HL-60/S4 treated with retinoic acid at 250 ng/mL for 4 days and 3 days (cell line): ENCODE measurements at regions not wholly inside any gene's neighbourhood (a gene's known extent, or its start where the extent isn't known, plus 50 kb on each side); places are given as distances from the start of the nearest gene placed in this dataset.
"Not testable (repeated sequence)": the region's sequence is repeated elsewhere in the genome, so short reads cannot be mapped to it uniquely, and the experiment has no call there.

Experiments used
- in situ Hi-C: fragments of 300-500 bp; cut with MboI; formaldehyde crosslinking; loops from 2 replicates; pipeline ENCODE4 v1.7.0; 2022; ENCODE audit warnings: low sequenced_read_pairs

DNA sequence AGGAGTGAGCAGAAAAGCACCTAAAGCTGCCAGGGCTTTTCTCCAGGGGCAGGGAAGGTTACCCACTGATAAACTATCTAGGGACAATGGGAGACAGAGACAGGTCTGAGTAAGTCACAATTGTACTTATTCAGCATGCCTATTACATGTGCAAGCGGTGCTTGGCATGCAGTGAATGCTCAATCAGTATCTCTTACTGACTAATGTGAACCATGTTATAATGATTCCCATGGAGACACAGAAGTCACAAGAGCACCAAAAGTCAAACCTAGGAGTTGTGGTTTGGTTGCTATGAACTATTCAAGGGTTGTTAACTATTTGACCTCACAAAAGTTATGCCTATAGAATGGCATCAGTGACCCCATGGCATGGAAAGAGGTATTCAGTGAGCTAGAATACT lies 50.0 kb upstream of the RASGRP1 start:
- in situ Hi-C loops: no loop called here

DNA sequence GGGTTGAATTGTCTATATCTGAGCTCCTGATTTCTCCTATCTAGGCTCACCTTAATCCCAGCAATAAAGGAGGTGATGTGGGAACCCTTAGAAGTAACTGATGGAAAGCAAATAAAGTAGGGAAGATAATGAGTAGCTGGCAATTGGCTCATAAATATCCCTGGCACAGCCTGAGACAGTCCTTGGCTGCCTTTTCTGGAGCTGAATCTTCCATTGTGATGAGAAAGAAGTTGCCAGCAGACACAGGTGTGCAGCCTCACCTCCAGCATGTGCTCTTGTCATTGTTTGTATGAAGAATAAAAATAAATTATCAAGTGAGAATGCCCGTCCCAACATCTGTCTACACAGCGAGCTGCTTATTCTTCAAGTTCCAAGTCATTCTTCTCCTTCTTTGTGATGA lies 53.2 kb upstream of the RASGRP1 start:
- in situ Hi-C loops: no loop called here

GRCh38 chr15:38618242-38618955 lies 53.8 kb upstream of the RASGRP1 start:
- in situ Hi-C loops: no loop called here

- in situ Hi-C loops: no loop called here
Observed at GRCh38 chr15:38620098-38620497, 55.5 kb upstream of the RASGRP1 start.

DNA sequence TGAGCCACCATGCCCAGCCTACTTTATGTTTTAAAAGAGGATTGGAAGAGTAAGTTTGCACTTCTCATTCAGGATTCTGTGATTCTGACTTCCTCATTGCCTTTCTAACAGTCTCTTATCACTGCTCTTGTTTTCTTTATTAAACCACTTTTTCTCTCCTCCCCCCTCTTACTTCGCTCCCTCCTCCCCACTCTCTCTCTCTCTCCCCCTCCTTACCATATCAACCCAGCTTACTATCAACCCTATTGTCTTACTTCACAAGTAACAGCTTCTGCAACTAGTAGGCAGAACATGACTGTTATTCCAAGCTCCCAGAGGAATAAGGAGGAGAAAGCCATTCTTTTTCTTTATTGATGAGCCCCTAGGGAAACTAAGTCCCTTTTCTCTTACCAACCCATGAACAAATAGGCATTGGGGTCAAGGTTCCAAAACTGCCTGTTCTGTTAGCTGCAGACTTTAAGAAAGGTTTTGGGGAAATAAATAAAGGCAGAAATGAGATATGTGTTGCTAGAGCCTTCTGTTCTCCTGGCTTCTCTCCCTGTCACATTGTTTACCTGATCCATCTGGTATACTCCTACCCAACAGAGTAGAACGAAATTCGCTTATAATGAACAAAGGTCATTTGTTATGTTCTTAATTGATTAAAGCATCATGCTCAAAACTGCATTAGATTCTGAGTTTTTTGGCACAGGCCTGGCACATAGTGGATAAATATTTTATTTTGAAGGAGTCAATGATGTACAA lies 56.4 kb upstream of the RASGRP1 start:
- in situ Hi-C loops: no loop called here

DNA sequence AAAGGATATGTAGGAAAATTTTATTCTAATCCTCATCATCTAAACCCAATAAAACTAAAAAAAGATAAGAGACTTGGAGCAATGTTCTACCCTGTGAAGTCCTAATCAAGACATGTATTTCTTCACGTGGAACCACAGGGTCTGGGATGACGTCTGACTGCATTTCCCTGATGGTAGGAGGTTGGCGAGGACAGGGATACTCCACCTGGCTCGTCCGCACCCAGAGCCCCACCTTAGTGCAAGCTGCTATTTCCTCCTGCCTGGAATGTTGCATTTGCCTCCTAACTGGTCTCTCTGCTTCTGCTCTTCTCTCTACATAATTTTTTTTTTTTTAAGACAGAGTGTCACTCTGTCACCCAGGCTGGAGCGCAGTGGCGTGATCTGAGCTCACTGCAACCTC lies 57.7 kb upstream of the RASGRP1 start:
- in situ Hi-C loops: no loop called here

- in situ Hi-C loops: no loop called here
Observed at GRCh38 chr15:38622908-38623307, 58.3 kb upstream of the RASGRP1 start.

DNA sequence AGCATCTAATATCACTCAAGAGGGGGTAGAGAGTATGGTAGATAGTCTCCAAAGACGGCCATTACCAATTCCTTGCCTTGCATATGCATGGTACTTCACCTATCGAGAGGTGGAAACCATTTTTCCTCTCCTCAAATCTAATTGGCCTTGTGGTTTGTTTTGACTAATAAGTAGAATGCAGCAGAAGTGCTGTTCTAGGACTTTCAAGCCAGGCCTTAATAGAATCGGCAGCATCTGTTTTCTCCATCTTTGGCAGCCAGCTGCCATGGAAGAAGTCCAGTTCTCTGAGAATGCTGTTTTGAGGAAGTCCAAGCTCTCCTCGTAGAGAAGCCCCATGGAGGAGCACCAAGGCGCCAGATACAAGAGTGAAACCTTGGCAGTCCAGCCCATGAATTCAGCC lies 59.1 kb upstream of the RASGRP1 start:
- in situ Hi-C loops: no loop called here

GRCh38 chr15:38624244-38625205 lies 59.9 kb upstream of the RASGRP1 start:
- in situ Hi-C loops: no loop called here

DNA sequence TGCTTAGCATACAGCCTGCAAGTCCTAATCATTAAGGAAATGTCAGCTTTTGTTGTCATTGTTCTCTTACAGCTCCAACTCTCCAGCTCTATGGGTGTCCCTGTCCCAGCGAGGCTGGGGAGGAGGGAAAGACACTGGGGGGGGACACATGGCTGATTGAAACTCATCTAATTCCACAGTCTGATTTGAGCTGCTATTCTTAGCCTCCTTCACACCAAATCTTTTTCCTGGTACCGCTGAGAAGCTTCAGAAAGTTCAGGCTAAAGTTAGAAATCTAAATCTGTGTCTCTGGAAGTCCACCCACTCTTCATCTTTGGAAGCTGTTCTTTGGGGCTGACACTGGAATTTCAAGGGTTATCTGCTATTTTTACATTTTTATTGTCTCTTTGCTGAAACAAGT lies 61.3 kb upstream of the RASGRP1 start:
- in situ Hi-C loops: no loop called here

DNA sequence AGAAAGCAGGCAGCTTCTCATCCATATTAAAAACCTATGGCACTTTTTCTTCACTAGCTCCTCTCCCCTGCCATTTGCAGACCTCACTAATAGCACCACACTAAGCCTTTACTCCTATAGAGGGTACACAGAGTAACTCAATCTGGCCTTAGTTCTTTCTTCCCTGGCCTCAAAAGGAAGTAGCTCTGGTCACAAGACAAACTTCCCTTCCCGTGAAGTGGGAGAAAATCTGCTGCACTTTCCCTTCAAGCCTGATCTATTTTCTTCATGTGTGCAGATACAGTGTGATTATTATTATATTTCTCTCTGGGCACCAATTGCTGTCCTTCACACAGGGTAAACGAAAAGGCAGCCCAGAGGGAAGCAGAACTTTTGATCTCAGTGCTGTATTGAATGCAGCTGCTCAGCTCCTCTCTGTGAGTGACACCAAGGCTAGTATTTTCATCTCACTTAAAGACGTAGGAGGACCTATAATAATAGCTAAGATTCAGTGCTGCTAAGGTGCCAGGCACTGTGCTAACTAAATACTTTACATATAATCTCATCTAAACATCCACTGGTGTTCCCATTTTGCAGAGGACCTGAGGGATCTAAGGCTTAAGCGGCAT lies 61.9 kb upstream of the RASGRP1 start:
- in situ Hi-C loops: no loop called here

GRCh38 chr15:38627689-38628277 lies 63.2 kb upstream of the RASGRP1 start:
- in situ Hi-C loops: no loop called here

DNA sequence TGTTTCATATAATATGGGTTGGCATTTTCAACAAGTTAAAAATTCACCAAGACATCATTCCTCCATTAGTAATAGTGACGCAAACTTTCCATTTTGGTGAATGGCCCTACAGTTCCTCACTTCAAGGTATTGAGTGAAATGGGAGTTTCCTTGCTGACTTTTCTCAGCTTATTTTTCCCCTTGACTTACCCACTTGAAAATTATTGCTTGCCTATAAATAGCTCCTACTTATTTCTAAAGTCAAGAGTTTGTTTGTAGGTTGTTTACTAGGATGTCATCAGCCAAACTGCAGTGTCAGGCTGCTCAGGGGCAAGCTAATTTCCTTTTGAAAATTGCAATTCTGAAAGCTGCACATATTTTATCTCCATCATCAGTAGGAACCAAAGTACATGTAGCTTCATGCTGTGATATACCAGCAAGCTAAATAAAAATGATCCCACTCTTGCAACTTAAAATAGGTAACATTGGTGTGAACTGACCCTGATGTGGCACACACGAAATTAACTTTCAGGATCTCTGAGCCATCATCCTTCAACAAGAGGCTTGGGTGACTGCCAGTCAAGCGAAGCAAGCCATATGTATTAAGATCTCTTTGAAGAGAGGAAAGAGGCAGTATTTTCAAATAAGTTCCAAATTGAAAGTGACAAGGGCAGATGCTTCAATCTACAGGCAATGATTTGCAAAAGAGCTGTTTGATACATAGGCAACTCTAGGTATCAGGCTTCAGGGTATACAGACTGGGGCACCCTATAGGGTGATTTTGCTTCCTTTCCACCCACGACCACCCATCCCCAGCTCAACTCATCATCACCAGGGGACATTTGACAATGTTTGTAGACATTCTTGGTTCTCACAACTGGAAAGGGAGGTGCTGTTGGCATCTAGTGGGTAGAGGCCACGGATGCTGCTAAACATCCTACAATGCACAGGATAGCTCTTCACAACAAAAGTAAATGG lies 66.8 kb upstream of the RASGRP1 start:
- in situ Hi-C loops: no loop called here

GRCh38 chr15:38635170-38635569 lies 70.6 kb upstream of the RASGRP1 start:
- in situ Hi-C loops: no loop called here

- in situ Hi-C loops: no loop called here
Observed at GRCh38 chr15:38636597-38636996, 72.0 kb upstream of the RASGRP1 start.

DNA sequence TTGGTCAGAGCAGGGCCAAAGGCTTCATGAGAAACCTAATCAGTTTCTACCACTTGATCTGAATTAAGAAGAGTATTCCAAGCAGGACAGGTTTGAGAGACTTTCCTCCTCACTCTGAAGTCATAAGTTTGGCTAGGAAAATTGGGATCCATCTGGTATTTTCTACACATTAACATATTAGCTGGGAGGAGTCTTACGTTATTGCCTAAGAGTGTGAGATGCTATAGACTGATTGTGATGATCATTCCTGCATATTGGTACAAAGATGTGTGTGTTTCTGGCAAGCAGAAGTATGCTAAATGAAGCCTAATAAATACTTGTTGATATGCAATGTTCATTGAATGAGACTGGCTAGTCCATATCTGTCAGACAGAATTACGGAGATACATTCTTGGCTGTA lies 73.5 kb upstream of the RASGRP1 start:
- in situ Hi-C loops: no loop called here

DNA sequence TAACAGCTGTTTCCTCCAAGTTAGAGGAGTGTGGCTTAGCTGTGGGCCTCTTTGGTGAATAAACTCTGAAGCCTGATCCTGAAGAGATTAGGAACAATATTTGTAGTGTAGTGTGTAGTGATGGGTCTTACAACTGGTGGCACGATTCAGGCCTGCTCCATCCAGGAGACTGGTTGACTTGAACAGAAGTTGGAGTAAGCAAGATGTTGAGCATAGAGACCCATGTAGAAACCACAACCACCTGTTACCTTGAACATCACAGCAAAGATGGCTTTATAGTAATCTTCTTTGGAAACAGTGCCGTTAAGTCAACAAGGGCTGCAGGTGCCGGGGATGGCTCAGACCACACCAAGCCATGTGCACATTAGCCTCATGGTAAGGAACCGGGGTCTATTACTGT lies 74.2 kb upstream of the RASGRP1 start:
- in situ Hi-C loops: no loop called here

DNA sequence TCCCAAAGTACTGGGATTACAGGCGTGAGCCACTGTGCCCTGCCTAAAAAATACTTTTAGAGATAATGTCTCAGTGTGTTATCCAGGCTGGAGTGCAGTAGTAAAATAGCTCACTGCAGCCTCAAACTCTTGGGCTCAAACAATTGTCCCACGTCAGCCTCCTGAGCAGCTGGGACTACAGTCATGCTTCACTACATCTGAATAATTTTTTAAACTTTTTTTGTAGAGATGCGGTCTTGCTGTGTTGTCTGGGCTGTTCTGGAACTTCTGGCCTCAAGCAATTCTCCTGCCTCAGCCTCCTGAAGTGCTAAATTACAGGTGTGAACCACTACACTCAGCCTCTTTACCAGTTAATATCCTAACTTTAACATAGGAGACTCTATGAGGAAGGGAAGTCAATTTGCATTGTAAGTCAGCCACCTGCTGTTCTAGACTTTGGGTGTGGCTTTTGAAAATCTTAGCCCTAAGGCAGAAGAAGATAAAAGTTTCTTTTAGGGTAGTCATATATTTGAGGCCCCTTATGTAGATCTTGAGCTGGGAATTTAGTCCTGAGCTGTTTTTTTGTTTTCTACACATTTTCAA lies 78.2 kb upstream of the RASGRP1 start:
- in situ Hi-C loops: no loop called here

- in situ Hi-C loops: not testable (repeated sequence)
Observed at GRCh38 chr15:38644353-38644752, 79.7 kb upstream of the RASGRP1 start.
